Nephron (organoid): ENCODE measurements at regions not wholly inside any gene's neighbourhood (a gene's known extent, or its start where the extent isn't known, plus 50 kb on each side); places are given as distances from the start of the nearest gene placed in this dataset.
"Not testable (repeated sequence)": the region's sequence is repeated elsewhere in the genome, so short reads cannot be mapped to it uniquely, and the experiment has no call there.

Source experiments
- H3K27ac Mint-ChIP-seq, 3 experiments: 2 replicates each; pipeline ENCODE4 v1.8.0; 2020; ENCODE audit warnings: mixed read lengths in 3 of 3, mild to moderate bottlenecking in 2 of 3, moderate library complexity in 1 of 3
- H3K27me3 Mint-ChIP-seq: 2 replicates; pipeline ENCODE4 v1.8.0; 2021; ENCODE audit warnings: low read depth, mild to moderate bottlenecking, moderate library complexity, mixed read lengths
- H3K36me3 Mint-ChIP-seq: 2 replicates; pipeline ENCODE4 v1.8.0; 2020; ENCODE audit warnings: low read depth, mixed read lengths
- H3K4me1 Mint-ChIP-seq: 2 replicates; pipeline ENCODE4 v1.8.0; 2020; ENCODE audit warnings: mixed read lengths
- H3K4me3 Mint-ChIP-seq, 3 experiments: 2 replicates each; pipeline ENCODE4 v1.8.0; 2020; ENCODE audit warnings: mild to moderate bottlenecking in 3 of 3, mixed read lengths in 3 of 3, moderate library complexity in 2 of 3
- H3K9me3 Mint-ChIP-seq: 2 replicates; pipeline ENCODE4 v1.8.0; 2020; ENCODE audit warnings: mixed read lengths
- TF ChIP-seq, protein P1 (sequence below), 3 experiments: fragments of 200-600 bp; sonication (generic); IDR thresholded peaks; one replicate each; pipeline ENCODE4 v1.5.0; 2021; ENCODE audit warnings: antibody characterized with exemption in 3 of 3; ENCODE audit not compliant: unreplicated experiment in 3 of 3

- peaks cover 4% of the 10 kb centered on the region for H3K27me3 Mint-ChIP-seq
- peaks cover 23% of the 10 kb centered on the region for H3K9me3 Mint-ChIP-seq
These were observed 167.9 kb downstream of the HTR1A start for GRCh38 chr5:63794296-63794695.

GRCh38 chr5:63774939-63775338, 187.3 kb downstream of the HTR1A start:
- Mint-ChIP-seq H3K27me3 (no peaks in the 10 kb centered on the region), H3K27ac (no peak overlapping the region), H3K4me3 (no peak overlapping the region), H3K36me3 (no peaks in the 10 kb centered on the region), H3K9me3 (no peaks in the 10 kb centered on the region), H3K4me1 (no peaks in the 10 kb centered on the region)
- TF ChIP-seq, protein P1, sequence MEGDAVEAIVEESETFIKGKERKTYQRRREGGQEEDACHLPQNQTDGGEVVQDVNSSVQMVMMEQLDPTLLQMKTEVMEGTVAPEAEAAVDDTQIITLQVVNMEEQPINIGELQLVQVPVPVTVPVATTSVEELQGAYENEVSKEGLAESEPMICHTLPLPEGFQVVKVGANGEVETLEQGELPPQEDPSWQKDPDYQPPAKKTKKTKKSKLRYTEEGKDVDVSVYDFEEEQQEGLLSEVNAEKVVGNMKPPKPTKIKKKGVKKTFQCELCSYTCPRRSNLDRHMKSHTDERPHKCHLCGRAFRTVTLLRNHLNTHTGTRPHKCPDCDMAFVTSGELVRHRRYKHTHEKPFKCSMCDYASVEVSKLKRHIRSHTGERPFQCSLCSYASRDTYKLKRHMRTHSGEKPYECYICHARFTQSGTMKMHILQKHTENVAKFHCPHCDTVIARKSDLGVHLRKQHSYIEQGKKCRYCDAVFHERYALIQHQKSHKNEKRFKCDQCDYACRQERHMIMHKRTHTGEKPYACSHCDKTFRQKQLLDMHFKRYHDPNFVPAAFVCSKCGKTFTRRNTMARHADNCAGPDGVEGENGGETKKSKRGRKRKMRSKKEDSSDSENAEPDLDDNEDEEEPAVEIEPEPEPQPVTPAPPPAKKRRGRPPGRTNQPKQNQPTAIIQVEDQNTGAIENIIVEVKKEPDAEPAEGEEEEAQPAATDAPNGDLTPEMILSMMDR (IDR thresholded peaks at IDR 0.05; ENCODE audit: unreplicated experiment in 3 of 3), result no peak

More at GRCh38 chr5:63794296-63794695, 167.9 kb downstream of the HTR1A start:
- TF ChIP-seq, protein P1 (IDR thresholded peaks at IDR 0.05; ENCODE audit: unreplicated experiment in 3 of 3), result no peak
- no peaks in the 10 kb centered on the region for H3K36me3 Mint-ChIP-seq
- no peak overlapping the region for H3K4me3 Mint-ChIP-seq
- no peaks in the 10 kb centered on the region for H3K4me1 Mint-ChIP-seq
- no peak overlapping the region for H3K27ac Mint-ChIP-seq

- TF ChIP-seq, protein P1 (IDR thresholded peaks at IDR 0.05; ENCODE audit: unreplicated experiment in 3 of 3), result no peak
- Mint-ChIP-seq H3K4me1 (no peaks in the 10 kb centered on the region), H3K4me3 (no peak overlapping the region), H3K27me3 (no peaks in the 10 kb centered on the region), H3K27ac (no peak overlapping the region), H3K36me3 (no peaks in the 10 kb centered on the region), H3K9me3 (no peaks in the 10 kb centered on the region)
These were observed 194.0 kb downstream of the HTR1A start for GRCh38 chr5:63768221-63768620.

DNA sequence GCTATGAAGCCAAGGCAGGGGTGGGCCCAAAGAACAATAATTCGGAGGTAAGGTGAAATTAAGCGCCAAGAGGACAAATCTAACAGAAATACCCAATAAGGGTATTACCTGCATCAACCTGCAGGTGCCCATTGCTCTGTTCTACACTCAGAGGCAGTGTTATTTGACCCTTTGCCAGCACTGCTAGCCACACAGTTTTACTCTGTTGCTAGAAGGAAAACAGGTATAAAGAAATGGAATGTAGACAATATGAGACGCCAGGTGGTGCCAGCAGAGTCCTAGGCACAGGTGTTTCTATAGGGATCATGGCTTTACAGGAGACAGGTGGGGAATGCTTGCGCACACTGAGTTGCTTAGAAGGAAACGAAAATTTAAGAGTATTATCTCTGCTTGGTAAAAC, 201.3 kb downstream of the HTR1A start:
- Mint-ChIP-seq H3K27ac (no peak overlapping the region), H3K4me3 (no peak overlapping the region), H3K27me3 (no peaks in the 10 kb centered on the region), H3K9me3 (no peaks in the 10 kb centered on the region), H3K36me3 (no peaks in the 10 kb centered on the region), H3K4me1 (no peaks in the 10 kb centered on the region)
- TF ChIP-seq, protein P1 (IDR thresholded peaks at IDR 0.05; ENCODE audit: unreplicated experiment in 3 of 3), result no peak

DNA sequence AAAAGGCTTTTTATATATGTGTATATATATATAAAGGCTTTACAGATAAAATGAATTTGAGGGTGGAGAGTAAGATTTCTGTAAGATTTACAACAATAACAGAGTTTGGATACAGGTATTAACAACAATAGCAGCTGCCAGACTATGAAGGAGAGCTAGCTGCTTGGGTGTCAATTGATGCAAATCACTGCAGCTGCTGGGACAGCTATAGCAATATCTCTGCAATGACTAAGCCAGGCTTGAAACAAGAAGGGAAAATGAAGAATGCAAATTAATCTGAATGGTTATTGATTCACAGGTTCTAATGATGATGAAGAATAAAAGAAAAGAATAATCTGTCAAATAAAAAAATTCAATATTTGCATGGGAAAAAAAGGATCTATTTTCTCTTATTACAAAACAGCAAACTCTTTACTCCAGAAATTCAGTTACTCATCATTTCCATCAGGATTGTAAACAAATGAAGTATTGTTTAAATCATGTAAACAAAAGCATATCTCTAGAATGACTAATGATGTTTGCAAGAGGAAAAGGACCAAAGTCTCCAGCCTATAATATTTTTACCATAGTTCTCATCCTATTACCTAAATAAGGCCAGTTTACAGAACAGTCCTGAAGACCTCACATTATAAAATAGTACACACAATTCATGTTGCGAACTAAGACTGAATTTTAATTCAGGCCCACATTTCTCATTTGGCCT, 219.0 kb downstream of the HTR1A start:
- no peaks in the 10 kb centered on the region for H3K9me3 Mint-ChIP-seq
- H3K4me1 Mint-ChIP-seq, result no peaks in the 10 kb centered on the region
- TF ChIP-seq, protein P1 (IDR thresholded peaks at IDR 0.05; ENCODE audit: unreplicated experiment in 3 of 3), result no peak
- H3K36me3 Mint-ChIP-seq, result no peaks in the 10 kb centered on the region
- H3K27me3 Mint-ChIP-seq, result no peaks in the 10 kb centered on the region
- no peak overlapping the region for H3K27ac Mint-ChIP-seq
- H3K4me3 Mint-ChIP-seq, result no peak overlapping the region

DNA sequence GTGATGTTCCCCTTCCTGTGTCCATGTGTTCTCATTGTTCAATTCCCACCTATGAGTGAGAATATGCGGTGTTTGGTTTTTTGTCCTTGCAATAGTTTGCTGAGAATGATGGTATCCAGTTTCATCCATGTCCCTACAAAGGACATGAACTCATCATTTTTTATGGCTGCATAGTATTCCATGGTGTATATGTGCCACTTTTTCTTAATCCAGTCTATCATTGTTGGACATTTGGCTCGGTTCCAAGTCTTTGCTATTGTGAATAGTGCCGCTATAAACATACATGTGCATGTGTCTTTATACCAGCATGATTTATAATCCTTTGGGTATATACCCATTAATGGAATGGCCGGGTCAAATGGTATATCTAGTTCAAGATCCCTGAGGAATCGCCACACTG, 229.4 kb downstream of the HTR1A start:
- H3K36me3 Mint-ChIP-seq, H3K4me1 Mint-ChIP-seq, H3K9me3 Mint-ChIP-seq, H3K4me3 Mint-ChIP-seq, H3K27me3 Mint-ChIP-seq, H3K27ac Mint-ChIP-seq: not testable (repeated sequence)
